Left forelimb (tissue), 1 donor: ENCODE measurements at regions not wholly inside any gene's neighbourhood (a gene's known extent, or its start where the extent isn't known, plus 50 kb on each side); places are given as distances from the start of the nearest gene placed in this dataset.
A peak's percentile ranks its signal among the peaks of the same experiment; 100 is the strongest.
"Not testable (repeated sequence)": the region's sequence is repeated elsewhere in the genome, so short reads cannot be mapped to it uniquely, and the experiment has no call there.

Experiments used
- DNase-seq: peaks from one replicate; pipeline ENCODE4 v3.0.0-alpha.2; 2018; ENCODE audit warnings: low spot score

- peak; percentile 49 for DNase-seq
These were observed 185.2 kb downstream of the UACA start for GRCh38 chr15:70578196-70578595.

GRCh38 chr15:70576696-70577095, 186.7 kb downstream of the UACA start:
- no peak for DNase-seq

GRCh38 chr15:70576276-70576675, 187.1 kb downstream of the UACA start:
- DNase-seq: peak; percentile 36

- no peak for DNase-seq
These were observed 187.8 kb downstream of the UACA start for GRCh38 chr15:70575231-70576226.

DNA sequence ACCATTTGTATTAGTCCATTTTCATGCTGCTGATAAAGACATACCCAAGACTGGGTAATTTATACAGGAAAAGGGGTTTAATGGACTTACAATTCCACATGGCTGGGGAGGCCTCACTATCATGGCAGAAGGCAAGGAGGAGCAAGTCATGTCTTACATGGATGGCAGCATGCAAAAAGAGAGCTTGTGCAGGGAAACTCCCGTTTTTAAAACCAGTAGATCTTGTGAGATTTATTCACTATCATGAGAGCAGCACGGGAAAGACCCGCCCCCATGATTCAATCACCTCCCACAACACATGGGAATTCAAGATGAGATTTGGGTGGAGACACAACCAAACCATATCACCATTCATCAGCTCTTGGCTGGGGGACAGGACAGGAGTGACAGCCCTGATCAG, 189.0 kb downstream of the UACA start:
- DNase-seq: not testable (repeated sequence)

DNA sequence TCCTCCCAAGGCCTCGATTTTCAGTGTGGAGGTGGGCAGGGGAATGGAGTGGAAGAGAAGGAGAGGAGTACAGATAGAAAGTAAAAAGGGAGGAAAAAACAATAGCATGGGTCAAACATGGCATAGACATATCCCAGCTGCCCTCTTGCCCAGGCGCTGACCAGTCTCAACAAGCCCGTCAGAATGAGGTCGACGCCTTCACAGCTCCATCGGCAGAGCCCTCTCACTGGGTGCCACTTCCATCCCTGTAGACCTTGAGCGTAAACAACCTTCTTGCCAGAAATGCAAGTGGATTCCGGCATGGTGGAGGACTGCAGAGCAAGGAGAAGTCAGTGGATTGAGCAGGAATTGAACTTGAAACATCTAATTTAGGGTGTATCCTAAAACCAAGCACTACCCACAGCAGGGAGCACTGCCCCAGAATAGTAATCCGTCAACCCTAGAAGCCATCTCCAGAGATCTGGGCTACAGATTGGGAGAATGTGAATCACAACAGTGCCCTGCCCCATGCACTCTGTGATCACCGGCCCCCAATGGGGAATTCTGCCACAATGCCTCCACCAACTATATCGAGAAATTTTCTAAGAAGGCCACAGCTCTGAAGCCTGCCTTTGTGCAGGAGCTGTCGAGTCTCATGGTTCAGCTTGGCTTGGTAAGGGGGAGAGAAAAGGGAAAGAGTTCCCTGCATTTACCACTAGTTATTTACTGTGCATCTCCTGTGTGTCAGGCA, 190.1 kb downstream of the UACA start:
- DNase-seq: no peak

DNA sequence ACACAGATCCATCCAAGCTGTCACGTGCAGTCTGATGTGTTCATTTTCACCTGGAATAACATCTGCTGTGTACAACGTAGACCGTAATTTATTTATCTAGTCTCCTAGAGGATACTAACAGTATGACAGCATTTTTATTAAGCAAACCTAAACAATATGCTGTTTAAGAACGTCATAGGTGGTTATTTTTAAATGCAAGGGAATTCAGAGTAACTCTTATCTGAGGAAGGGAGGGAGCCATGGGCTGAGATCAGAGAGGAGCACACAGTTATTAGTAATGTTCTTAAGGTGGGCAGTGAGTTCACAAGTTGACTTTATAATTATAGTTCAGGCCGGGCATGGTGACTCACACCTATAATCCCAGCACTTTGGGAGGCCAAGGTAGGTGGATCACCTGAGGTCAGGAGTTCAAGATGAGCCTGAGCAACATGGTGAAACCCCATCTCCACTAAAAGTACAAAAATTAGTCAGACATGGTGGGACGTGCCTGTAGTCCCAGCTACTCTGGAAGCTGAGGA, 193.6 kb downstream of the UACA start:
- no peak for DNase-seq

DNA sequence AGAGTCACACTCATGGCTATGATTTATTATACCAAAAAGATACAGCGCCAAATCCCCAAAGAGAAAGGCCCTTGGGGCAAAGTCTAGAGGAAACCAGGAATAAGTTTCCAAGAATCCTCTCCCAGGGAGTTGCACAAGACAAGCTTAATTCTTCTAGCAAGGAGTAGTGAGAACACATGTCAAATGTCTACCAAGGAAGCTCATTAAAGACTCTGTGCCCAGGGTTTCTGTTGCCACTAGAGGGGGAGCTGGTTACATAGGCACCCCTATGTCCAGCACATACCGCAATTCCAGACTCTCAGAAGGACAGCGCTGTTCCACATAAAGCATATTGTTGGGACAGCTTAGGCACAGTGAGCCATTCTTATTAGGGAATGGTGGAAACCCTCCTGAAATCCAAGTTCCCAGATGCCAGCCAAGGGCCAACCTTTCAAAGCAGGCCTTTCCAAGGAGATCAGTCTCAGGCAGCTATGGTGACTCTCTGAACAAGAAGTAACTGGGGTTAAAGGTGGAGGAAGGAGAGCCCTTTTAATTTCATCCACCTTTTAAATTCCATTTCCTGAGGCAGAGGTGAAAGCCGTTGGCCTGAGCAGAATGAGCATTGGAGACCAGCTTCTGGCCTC, 194.2 kb downstream of the UACA start:
- DNase-seq: no peak

DNA sequence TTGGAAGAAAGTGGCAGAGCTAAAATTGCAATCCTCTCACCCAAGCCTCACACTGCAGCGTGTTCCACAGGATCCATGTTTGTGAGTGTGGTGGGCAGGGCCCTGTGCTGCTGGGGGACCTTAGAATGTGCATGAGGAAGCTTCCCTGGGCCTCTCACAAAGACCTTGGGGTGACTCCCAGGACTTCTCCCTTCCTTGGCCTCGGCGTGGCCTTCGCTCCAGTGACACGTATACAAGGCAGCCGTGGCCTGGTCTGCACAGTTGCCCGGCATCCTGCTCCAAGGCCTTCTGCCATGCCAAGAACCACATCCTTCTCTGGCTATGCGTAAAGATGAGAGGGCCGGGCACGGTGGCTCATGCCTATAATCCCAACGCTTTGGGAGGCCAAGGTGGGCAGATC, 196.4 kb downstream of the UACA start:
- no peak for DNase-seq

DNA sequence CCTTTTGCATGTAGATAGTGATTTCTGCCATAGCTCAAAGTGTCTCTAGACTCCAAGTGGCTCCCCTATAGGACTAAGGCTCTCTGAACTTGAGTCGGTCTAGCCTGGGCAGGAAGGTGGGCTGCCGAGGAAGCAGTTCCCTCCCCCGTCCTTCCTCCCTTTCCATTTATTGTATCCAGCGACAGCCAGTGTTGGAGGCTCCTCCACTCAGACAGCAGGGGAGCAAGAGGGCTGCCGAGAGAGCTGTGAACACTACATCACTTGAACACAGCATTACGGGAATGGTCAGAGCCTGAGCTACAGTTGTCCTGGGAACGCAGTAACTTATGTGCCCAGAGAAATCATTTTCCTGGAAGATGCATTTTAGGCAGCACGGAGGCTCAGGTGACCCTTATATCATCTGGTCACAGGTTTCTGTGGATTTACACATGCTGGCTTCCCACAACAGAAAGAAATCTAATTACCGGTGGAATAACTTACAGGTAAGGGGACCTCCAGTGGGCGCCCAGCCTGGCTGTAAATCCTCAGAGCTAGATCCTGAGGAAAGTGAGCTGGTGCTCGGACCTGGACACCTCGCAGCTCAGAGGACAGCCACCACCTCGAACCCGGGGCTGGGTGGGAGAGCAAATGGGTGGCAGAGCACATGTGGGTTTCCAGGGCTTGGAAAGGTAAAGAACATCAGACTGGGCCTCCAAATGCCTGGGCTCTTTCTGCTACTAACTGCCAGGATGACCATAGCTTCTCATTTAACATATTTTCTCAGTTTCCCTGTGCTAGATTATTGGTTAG, 197.1 kb downstream of the UACA start:
- no peak for DNase-seq

DNA sequence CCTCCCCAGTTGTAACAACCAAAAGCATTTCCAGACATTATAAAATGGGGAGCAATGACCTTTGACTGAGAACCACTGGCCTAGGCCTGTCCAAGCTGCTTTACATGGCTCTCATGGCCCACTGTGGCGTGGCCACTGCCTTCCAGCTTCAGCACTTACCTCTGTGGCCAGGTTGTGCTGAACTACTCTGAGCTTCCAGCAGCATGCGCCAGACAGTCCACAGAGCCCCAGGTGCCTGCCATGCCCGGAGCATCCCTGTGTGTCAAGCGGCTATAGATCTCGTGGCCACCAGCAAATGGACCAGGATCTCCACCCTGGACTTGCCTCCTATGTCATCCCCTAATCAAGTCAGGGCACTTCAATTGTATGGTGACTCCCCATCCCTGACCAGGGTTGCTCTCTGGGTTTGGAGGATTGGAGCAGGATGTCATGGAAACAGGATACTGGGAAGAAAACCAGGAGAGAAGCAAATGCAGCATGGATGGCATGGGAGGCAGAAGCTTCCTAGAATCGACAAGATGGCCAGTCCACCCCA, 199.7 kb downstream of the UACA start:
- no peak for DNase-seq

DNA sequence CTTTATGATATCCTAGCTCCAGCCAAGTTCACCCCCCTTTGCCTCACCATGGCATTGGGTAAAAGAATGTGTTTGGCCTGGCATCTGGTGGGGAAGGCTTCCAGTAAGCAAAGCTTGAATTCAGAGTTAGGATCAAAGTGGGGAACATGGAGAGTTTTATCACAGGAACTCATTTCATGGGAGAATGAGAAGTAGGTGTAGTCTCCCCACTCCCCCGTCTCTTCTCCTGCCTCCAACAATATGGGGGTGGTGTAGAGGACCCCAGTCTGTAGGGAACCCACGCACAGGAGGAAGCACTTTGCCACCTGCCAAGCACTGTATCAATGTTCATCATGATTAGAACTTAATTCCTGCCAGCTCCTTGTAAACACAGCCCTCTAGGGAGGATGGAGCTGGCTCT, 200.5 kb downstream of the UACA start:
- no peak for DNase-seq

DNA sequence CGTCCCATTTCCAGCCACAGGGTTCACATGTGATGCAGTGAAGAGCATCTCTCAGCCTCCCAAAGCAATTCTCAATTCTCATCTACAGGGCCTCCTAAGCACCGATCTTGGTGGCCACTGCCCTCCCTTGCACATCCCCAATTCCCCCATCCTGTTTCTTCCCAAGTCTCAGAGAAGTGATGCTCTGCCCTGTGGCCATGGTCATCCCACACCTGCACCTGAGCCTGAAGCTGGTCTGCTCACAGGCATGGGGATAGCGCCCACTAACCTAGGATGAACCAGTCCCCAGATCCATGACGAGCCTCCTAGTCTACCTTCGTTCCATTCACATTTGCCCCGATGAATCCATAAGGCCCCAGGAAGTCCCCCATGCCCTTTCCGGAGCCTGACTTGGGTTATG, 201.5 kb downstream of the UACA start:
- DNase-seq: no peak

DNA sequence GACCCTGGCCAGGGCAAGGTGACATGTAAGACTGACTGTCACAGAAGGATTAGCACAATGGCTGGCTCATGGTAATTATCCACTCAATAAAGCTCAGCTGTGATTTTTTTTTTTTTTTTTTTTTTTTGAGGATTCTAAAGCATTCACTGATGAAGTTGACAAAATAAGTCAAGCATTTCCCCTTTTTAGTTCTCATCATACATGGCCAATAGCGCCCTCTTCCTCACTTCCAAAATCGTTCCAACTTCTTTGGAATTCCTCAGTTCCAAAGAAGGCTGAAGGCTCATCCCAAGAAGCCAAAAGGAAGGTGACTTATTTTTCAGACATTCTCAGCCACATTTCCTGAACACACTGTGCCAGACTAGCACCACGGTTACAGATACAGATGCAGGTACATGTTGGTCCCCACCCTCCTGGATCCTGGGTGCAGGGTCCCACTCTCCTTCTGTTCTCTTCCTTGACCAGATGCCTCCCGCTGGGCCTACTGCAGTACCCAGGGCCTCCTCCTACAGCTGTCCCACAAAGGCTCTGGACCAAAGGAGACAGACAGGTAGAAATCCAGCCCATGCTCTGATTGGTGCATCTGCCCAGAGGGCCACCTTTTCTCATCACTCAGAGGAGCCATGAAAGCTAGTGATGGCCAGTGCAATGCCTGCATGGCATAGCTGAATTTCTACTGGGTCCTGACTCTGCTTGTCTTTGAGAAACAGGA, 202.6 kb downstream of the UACA start:
- no peak for DNase-seq

- DNase-seq: no peak
These were observed 203.8 kb downstream of the UACA start for GRCh38 chr15:70559265-70560239.

GRCh38 chr15:70558406-70559264, 204.7 kb downstream of the UACA start:
- no peak for DNase-seq

- DNase-seq: no peak
These were observed 205.7 kb downstream of the UACA start for GRCh38 chr15:70557521-70558258.

- DNase-seq: no peak
These were observed 206.6 kb downstream of the UACA start for GRCh38 chr15:70556779-70557178.
